K562 (cell line): ENCODE measurements at regions not wholly inside any gene's neighbourhood (a gene's known extent, or its start where the extent isn't known, plus 50 kb on each side); places are given as distances from the start of the nearest gene placed in this dataset.

Source experiments
- ARID1B ChIP-seq: fragments of 450-650 bp; IDR thresholded peaks from 2 replicates; pipeline ENCODE4 v1.6.1; 2016; ENCODE audit warnings: antibody characterized with exemption, mild to moderate bottlenecking, inconsistent platforms
- ATF7 ChIP-seq: fragments of 450-650 bp; IDR thresholded peaks from 2 replicates; pipeline ENCODE4 v1.7.1; 2014; ENCODE audit warnings: mild to moderate bottlenecking, moderate library complexity
- BCLAF1 ChIP-seq, 2 experiments: fragments of 450-650 bp in 1 of 2; IDR thresholded peaks; 2 replicates each; pipeline ENCODE4 v1.6.1; 2011 to 2017; ENCODE audit warnings: low read depth in 2 of 2, antibody characterized with exemption in 1 of 2, borderline replicate concordance in 1 of 2, low read length in 1 of 2, mild to moderate bottlenecking in 1 of 2, mixed read lengths in 1 of 2; ENCODE audit not compliant: control insufficient read depth in 1 of 2
- BRD4 ChIP-seq: fragments of 200-600 bp; sonication (generic); IDR thresholded peaks from 2 replicates; pipeline ENCODE4 v1.6.1; 2017; ENCODE audit warnings: inconsistent platforms
- CBX5 ChIP-seq: IDR thresholded peaks from 2 replicates; pipeline ENCODE4 v1.6.1; 2014; ENCODE audit warnings: low read depth, borderline replicate concordance
- CTBP1 ChIP-seq: fragments of 450-650 bp; IDR thresholded peaks from 2 replicates; pipeline ENCODE4 v1.6.1; 2016; ENCODE audit warnings: borderline replicate concordance
- CXXC5 ChIP-seq: fragments of 250-450 bp; sonication (Bioruptor Pico); IDR thresholded peaks from 2 replicates; pipeline ENCODE4 v1.8.0; 2022; ENCODE audit warnings: inconsistent platforms, mild to moderate bottlenecking, moderate library complexity
- FOXK2 ChIP-seq, 2 experiments: fragments of 450-650 bp; IDR thresholded peaks in 1 of 2; conservative IDR thresholded peaks in 1 of 2; 2 replicates each; pipeline ENCODE4 v1.6.1; 2016; ENCODE audit warnings: low read depth in 2 of 2, mild to moderate bottlenecking in 1 of 2
- KDM4B ChIP-seq, 2 experiments: fragments of 450-650 bp in 1 of 2; sonication (generic) in 1 of 2; IDR thresholded peaks; 2 replicates each; pipeline ENCODE4 v1.6.1; 2016 to 2017; ENCODE audit warnings: borderline replicate concordance in 2 of 2, antibody characterized with exemption in 1 of 2, low read depth in 1 of 2, mild to moderate bottlenecking in 1 of 2
- KHSRP ChIP-seq: fragments of 450-650 bp; IDR thresholded peaks from 2 replicates; pipeline ENCODE4 v1.6.1; 2017
- KLF6 ChIP-seq: fragments of 250-450 bp; sonication (Bioruptor Pico); IDR thresholded peaks from 2 replicates; pipeline ENCODE4 v1.4.0; 2020; ENCODE audit warnings: mild to moderate bottlenecking, moderate library complexity, borderline replicate concordance
- MXI1 ChIP-seq: IDR thresholded peaks from 2 replicates; pipeline ENCODE4 v1.6.1; 2011; ENCODE audit warnings: low read depth, mild to moderate bottlenecking, improper control_type of control experiment, low read length
- NR4A1 ChIP-seq, 2 experiments: fragments of 250-450 bp in 1 of 2; fragments of 450-650 bp in 1 of 2; sonication (Bioruptor Pico) in 1 of 2; IDR thresholded peaks; 2 replicates each; pipeline versions ENCODE4 v1.4.0 to v1.6.1; 2016 to 2020; ENCODE audit warnings: mild to moderate bottlenecking in 2 of 2, missing compliant biosample characterization in 1 of 2, missing genetic modification characterization in 1 of 2, moderate library complexity in 1 of 2
- POLR2AphosphoS5 ChIP-seq: IDR thresholded peaks from 2 replicates; pipeline ENCODE4 v1.6.1; 2011; ENCODE audit warnings: mild to moderate bottlenecking, low read depth, low read length, moderate library complexity; ENCODE audit not compliant: control insufficient read depth, insufficient read depth
- POLR3A ChIP-seq: IDR thresholded peaks from 2 replicates; pipeline ENCODE4 v1.6.1; 2011; ENCODE audit warnings: borderline replicate concordance, mild to moderate bottlenecking, moderate library complexity; ENCODE audit not compliant: insufficient read length, insufficient read depth; ENCODE audit errors: extremely low read depth
- PTBP1 ChIP-seq: fragments of 200-400 bp; formaldehyde crosslinking; IDR thresholded peaks from 2 replicates; pipeline ENCODE4 v1.6.1; 2017; ENCODE audit warnings: low read depth, low read length
- RUNX1 ChIP-seq: sonication (generic); IDR thresholded peaks from 2 replicates; pipeline ENCODE4 v1.6.1; 2016; ENCODE audit warnings: antibody characterized with exemption, low read depth
- SNIP1 ChIP-seq: fragments of 450-650 bp; IDR thresholded peaks from 2 replicates; pipeline ENCODE4 v1.7.1; 2017; ENCODE audit warnings: low read depth, mild to moderate bottlenecking
- SRSF9 ChIP-seq: fragments of 200-400 bp; formaldehyde crosslinking; IDR thresholded peaks from 2 replicates; pipeline ENCODE4 v1.6.1; 2017; ENCODE audit warnings: low read depth, low read length, borderline replicate concordance
- ZBTB5 ChIP-seq: fragments of 450-650 bp; IDR thresholded peaks from 2 replicates; pipeline ENCODE4 v1.6.1; 2017; ENCODE audit warnings: antibody characterized with exemption
- ZNF232 ChIP-seq: sonication (generic); formaldehyde crosslinking; IDR thresholded peaks from 2 replicates; pipeline ENCODE4 v1.8.0; 2022; ENCODE audit warnings: mild to moderate bottlenecking, missing genetic modification reagents
- ZNF41 ChIP-seq: fragments of 250-450 bp; sonication (Bioruptor Pico); conservative IDR thresholded peaks from 2 replicates; pipeline ENCODE4 v1.4.0; 2020; ENCODE audit warnings: mild to moderate bottlenecking
- ZNF436 ChIP-seq: fragments of 250-450, 450-650 bp; sonication (Bioruptor Pico); formaldehyde crosslinking; IDR thresholded peaks from 2 replicates; pipeline ENCODE4 v1.7.0; 2020; ENCODE audit warnings: mild to moderate bottlenecking
- ZNF699 ChIP-seq: fragments of 250-450 bp; sonication (Bioruptor Pico); IDR thresholded peaks from 2 replicates; pipeline ENCODE4 v1.8.0; 2021; ENCODE audit warnings: mild to moderate bottlenecking, moderate library complexity; ENCODE audit not compliant: insufficient replicate concordance
- ZNF76 ChIP-seq: fragments of 250-450 bp; sonication (Bioruptor Pico); IDR thresholded peaks from 2 replicates; pipeline ENCODE4 v1.4.0; 2020; ENCODE audit warnings: mild to moderate bottlenecking, moderate library complexity, borderline replicate concordance

GRCh38 chr2:217090024-217090473 is 230.2 kb upstream of the TNP1 start (continued):
- TF ChIP-seq MXI1 (no peak), FOXK2 (conservative IDR thresholded peaks at IDR 0.05 in 1 of 2, IDR thresholded peaks at IDR 0.05 in 1 of 2; ENCODE audit: low read depth in 2 of 2) (no peak), ATF7 (0 out of 2 replicates have a peak, but pooled peaks have one; percentile 13), ZNF699 (CRISPR knock-in tag) (no peak), KDM4B (IDR thresholded peaks at IDR 0.05; ENCODE audit: borderline replicate concordance in 2 of 2, low read depth in 1 of 2) (no peak), RUNX1 (no peak), ZNF41 (no peak), CBX5 (no peak), KHSRP (no peak), BCLAF1 (IDR thresholded peaks at IDR 0.05; ENCODE audit: borderline replicate concordance in 1 of 2, control insufficient read depth in 1 of 2, low read depth in 2 of 2, low read length in 1 of 2) (no peak), NR4A1 (CRISPR knock-in tag; IDR thresholded peaks at IDR 0.05) (no peak), NR4A1 (tag; IDR thresholded peaks at IDR 0.05) (no peak), POLR2AphosphoS5 (no peak), CTBP1 (no peak), KLF6 (no peak), ZNF232 (CRISPR knock-in tag) (no peak), SRSF9 (no peak), CXXC5 (peak; percentile 75), ZNF76 (CRISPR knock-in tag) (no peak), ZBTB5 (no peak), PTBP1 (no peak), SNIP1 (no peak), ZNF436 (CRISPR knock-in tag) (no peak), BRD4 (no peak), POLR3A (no peak), ARID1B (peak; percentile 80)
